Common myeloid progenitor, CD34-positive (primary cell): ENCODE measurements at regions not wholly inside any gene's neighbourhood (a gene's known extent, or its start where the extent isn't known, plus 50 kb on each side); places are given as distances from the start of the nearest gene placed in this dataset.

Source experiments
- CTCF ChIA-PET: fragments of 350-600 bp; sonication (Branson Sonifier 250); formaldehyde crosslinking; loops from one replicate; lab custom pipeline; 2021; ENCODE audit warnings: antibody characterized with exemption; lab: Charles Lee
- POLR2A ChIA-PET: fragments of 350-600 bp; sonication (Branson Sonifier 250); formaldehyde crosslinking; loops from one replicate; lab custom pipeline; 2021; ENCODE audit warnings: antibody characterized with exemption; lab: Charles Lee
- DNase-seq, 3 donors: peaks; one replicate each; pipeline versions ENCODE4 v3.0.0 to v3.0.0-alpha.2; 2013
- H3K27ac ChIP-seq, 2 experiments: 1 replicate in 1 of 2; 2 replicates in 1 of 2; pipeline ENCODE4 v1.7.0; 2013; ENCODE audit warnings: inconsistent platforms in 2 of 2, low read length in 2 of 2, mild to moderate bottlenecking in 2 of 2, low read depth in 1 of 2, moderate library complexity in 1 of 2; ENCODE audit not compliant: severe bottlenecking in 2 of 2, insufficient read depth in 1 of 2, poor library complexity in 1 of 2
- H3K27me3 ChIP-seq, 5 experiments: replicated peaks in 2 of 5; 1 replicate in 3 of 5; 2 replicates in 2 of 5; pipeline versions ENCODE4 v1.6.1 to v1.7.0; 2013; ENCODE audit warnings: low read length in 4 of 5, mild to moderate bottlenecking in 2 of 5, moderate library complexity in 2 of 5, inconsistent platforms in 1 of 5; ENCODE audit not compliant: insufficient read depth in 5 of 5, control insufficient read depth in 4 of 5
- H3K36me3 ChIP-seq, 4 experiments: 1 replicate in 2 of 4; 2 replicates in 2 of 4; pipeline versions ENCODE4 v1.6.1 to v1.7.0; 2013; ENCODE audit warnings: low read length in 3 of 4, control low read depth in 1 of 4, mild to moderate bottlenecking in 1 of 4; ENCODE audit not compliant: control insufficient read depth in 4 of 4, insufficient read depth in 4 of 4
- H3K4me1 ChIP-seq, 4 experiments: 1 replicate in 3 of 4; 2 replicates in 1 of 4; pipeline versions ENCODE4 v1.6.1 to v1.7.1; 2013; ENCODE audit warnings: low read length in 3 of 4, mild to moderate bottlenecking in 3 of 4, control low read depth in 1 of 4, inconsistent platforms in 1 of 4, moderate library complexity in 1 of 4; ENCODE audit not compliant: control insufficient read depth in 4 of 4, insufficient read depth in 4 of 4; ENCODE audit errors: control extremely low read depth in 1 of 4
- H3K4me3 ChIP-seq, 7 experiments: 1 replicate in 4 of 7; 2 replicates in 3 of 7; pipeline versions ENCODE4 v1.5.1 to v1.7.0; 2013; ENCODE audit warnings: mild to moderate bottlenecking in 7 of 7, low read length in 6 of 7, moderate library complexity in 6 of 7, inconsistent platforms in 2 of 7, low read depth in 2 of 7, control low read depth in 1 of 7; ENCODE audit not compliant: insufficient read depth in 4 of 7, control insufficient read depth in 1 of 7; ENCODE audit errors: extremely low read depth in 1 of 7
- H3K9me3 ChIP-seq, 5 experiments: 1 replicate in 4 of 5; 2 replicates in 1 of 5; pipeline versions ENCODE4 v1.6.1 to v1.7.1; 2013; ENCODE audit warnings: low read length in 4 of 5, mild to moderate bottlenecking in 2 of 5, inconsistent platforms in 1 of 5, low read depth in 1 of 5, moderate library complexity in 1 of 5; ENCODE audit not compliant: control insufficient read depth in 4 of 5, insufficient read depth in 2 of 5; ENCODE audit errors: control extremely low read depth in 1 of 5
- WGBS: methylation state at CpG from one replicate; pipeline ENCODE4 v1.1.5; 2013; ENCODE audit not compliant: insufficient coverage; 5-methylcytosine and 5-hydroxymethylcytosine counted together

DNA sequence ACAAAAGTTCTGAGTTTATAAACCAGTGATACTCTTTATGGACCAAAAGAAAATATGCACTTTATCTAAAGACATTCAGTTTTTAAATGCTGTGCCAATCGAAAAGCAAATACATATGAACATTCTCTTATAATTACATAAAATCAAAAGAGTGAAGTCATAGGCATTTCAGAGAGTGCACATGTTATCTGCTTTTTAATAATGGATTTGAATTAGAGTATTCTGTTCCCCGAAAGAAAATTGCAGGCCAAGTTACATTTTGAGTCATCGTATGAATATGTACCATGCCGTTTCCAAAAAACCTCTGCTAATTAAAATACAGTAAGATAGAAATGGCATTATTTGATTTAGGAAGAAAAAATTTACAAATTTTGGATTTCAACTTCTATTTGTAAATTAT lies 565.7 kb downstream of the ZEB2 start:
- peaks cover 0 to 1% (median 0%) of the 10 kb centered on the region in 5 experiments for H3K9me3 ChIP-seq
- DNase-seq: no peak
- 100% methylated on average over 1 of the region's 4 CpGs for WGBS
- no peaks in the 10 kb centered on the region for H3K27me3 ChIP-seq
- CTCF ChIA-PET: no interaction called here
- POLR2A ChIA-PET: no interaction called here
- H3K4me1 ChIP-seq: no peaks in the 10 kb centered on the region
- no peaks in the 10 kb centered on the region for H3K36me3 ChIP-seq
- no peak overlapping the region for H3K4me3 ChIP-seq
- H3K27ac ChIP-seq: no peak overlapping the region

GRCh38 chr2:143953451-143954030 lies 566.4 kb downstream of the ZEB2 start:
- H3K36me3 ChIP-seq: no peaks in the 10 kb centered on the region
- no peak overlapping the region for H3K27ac ChIP-seq
- no CpG with 5 or more reads among the region's 2 CpGs for WGBS
- CTCF ChIA-PET: no interaction called here
- H3K4me1 ChIP-seq: no peaks in the 10 kb centered on the region
- H3K9me3 ChIP-seq: peaks cover 0 to 1% (median 0%) of the 10 kb centered on the region in 5 experiments
- DNase-seq: no peak
- H3K4me3 ChIP-seq: no peak overlapping the region
- H3K27me3 ChIP-seq: no peaks in the 10 kb centered on the region
- POLR2A ChIA-PET: no interaction called here

DNA sequence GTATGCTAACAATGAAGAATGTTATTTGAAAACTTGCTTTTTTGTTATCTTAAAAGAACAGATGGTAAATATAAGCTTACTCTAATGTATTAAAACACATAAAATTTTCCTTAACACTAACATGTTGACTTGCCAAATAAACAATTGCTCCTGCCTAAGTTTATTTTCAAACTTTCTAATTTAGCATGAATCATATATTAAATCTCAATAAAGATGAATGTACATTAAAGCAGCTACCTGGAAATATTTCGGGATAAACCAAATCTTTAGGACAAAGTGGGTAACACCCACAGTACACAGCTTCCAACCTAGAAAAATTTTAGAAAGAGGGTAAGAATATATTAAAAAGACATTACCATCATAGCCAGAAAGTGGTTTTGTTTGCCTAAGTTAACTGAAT lies 567.4 kb downstream of the ZEB2 start:
- H3K9me3 ChIP-seq: no peaks in the 10 kb centered on the region
- H3K36me3 ChIP-seq: no peaks in the 10 kb centered on the region
- no peak overlapping the region for H3K27ac ChIP-seq
- no CpG with 5 or more reads among the region's 1 CpG for WGBS
- POLR2A ChIA-PET: no interaction called here
- H3K4me3 ChIP-seq: no peak overlapping the region
- CTCF ChIA-PET: interaction anchor here (0.8 kb wide), 1 partner anchor 19 kb away, joined by 3 read pairs; no protein-coding TSS in a partner anchor
- DNase-seq: no peak
- H3K4me1 ChIP-seq: no peaks in the 10 kb centered on the region
- H3K27me3 ChIP-seq: no peaks in the 10 kb centered on the region

GRCh38 chr2:143950704-143951103 lies 569.2 kb downstream of the ZEB2 start:
- no peak overlapping the region for H3K27ac ChIP-seq
- no peaks in the 10 kb centered on the region for H3K9me3 ChIP-seq
- H3K4me3 ChIP-seq: no peak overlapping the region
- no peak for DNase-seq
- CTCF ChIA-PET: interaction anchor here (1.1 kb wide), 2 partner anchors 11 to 13 kb away, joined by 3 to 4 read pairs; no protein-coding TSS in a partner anchor
- H3K27me3 ChIP-seq: no peaks in the 10 kb centered on the region
- WGBS: no CpG with 5 or more reads among the region's 2 CpGs
- peaks cover 0 to 4% (median 2%) of the 10 kb centered on the region in 4 experiments for H3K36me3 ChIP-seq
- H3K4me1 ChIP-seq: no peaks in the 10 kb centered on the region
- POLR2A ChIA-PET: no interaction called here

DNA sequence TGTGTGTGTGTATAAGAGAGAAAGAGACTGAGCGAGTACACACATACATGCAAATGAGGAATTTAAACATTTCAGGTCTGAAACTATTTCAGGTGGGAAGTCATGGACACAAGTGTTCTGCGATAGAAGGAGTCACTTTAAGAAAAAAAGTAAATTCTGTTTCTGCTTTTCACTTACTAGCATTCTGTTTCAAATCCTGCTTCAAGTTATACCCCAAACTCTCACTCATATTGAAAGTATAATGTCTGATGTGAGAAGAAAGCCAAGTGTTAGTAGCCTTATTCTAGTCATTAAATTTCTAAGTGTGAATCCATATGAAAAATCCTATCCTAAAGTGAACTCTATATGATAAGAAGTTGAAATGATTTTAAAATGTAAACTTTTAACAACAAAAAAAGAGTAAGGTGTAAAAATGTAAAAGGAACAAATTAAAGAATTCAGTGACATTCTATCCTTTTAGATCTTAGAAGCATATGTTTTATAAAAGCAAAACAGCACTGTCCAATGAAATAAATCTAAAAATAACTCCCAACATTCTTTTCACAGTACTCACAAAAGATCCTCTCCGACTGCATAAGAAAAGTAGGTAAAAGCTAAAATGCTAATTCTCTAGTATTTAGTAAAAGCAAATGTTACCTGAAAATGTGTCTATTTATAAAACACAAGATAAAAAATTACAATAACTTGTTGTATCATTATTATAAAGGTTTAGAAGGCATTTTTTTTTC lies 570.6 kb downstream of the ZEB2 start:
- H3K36me3 ChIP-seq: peaks cover 0 to 4% (median 3%) of the 10 kb centered on the region in 4 experiments
- DNase-seq: no peak
- POLR2A ChIA-PET: no interaction called here
- H3K4me1 ChIP-seq: no peaks in the 10 kb centered on the region
- CTCF ChIA-PET: interaction anchor here (1.3 kb wide), 1 partner anchor 12 kb away, joined by 3 read pairs; no protein-coding TSS in a partner anchor
- H3K4me3 ChIP-seq: no peak overlapping the region
- no peaks in the 10 kb centered on the region for H3K27me3 ChIP-seq
- WGBS: 100% methylated on average over 1 of the region's 3 CpGs
- no peak overlapping the region for H3K27ac ChIP-seq
- no peaks in the 10 kb centered on the region for H3K9me3 ChIP-seq

- Histone ChIP-seq H3K36me3 (peaks cover 0 to 4% (median 3%) of the 10 kb centered on the region in 4 experiments), H3K9me3 (no peaks in the 10 kb centered on the region), H3K27me3 (no peaks in the 10 kb centered on the region), H3K4me3 (no peak overlapping the region), H3K4me1 (no peaks in the 10 kb centered on the region), H3K27ac (no peak overlapping the region)
- ChIA-PET POLR2A (no interaction called here), CTCF (interaction anchor here (1.3 kb wide), 1 partner anchor 11 kb away, joined by 3 read pairs; no protein-coding TSS in a partner anchor)
- DNase-seq: no peak
- WGBS: no CpG with 5 or more reads among the region's 2 CpGs
Measured at GRCh38 chr2:143948710-143949109, 571.2 kb downstream of the ZEB2 start.
